GM10266 (cell line): ENCODE measurements at regions not wholly inside any gene's neighbourhood (a gene's known extent, or its start where the extent isn't known, plus 50 kb on each side); places are given as distances from the start of the nearest gene placed in this dataset.

Experiments used
- DNase-seq: peaks from one replicate; pipeline ENCODE4 v3.0.0; 2012; ENCODE audit errors: extremely low spot score
- TF ChIP-seq, protein P1 (sequence below): IDR thresholded peaks from 2 replicates; pipeline ENCODE4 v1.5.1; 2012; ENCODE audit warnings: mild to moderate bottlenecking, low read depth; ENCODE audit not compliant: control insufficient read depth, insufficient read depth; ENCODE audit errors: missing control alignments

DNA sequence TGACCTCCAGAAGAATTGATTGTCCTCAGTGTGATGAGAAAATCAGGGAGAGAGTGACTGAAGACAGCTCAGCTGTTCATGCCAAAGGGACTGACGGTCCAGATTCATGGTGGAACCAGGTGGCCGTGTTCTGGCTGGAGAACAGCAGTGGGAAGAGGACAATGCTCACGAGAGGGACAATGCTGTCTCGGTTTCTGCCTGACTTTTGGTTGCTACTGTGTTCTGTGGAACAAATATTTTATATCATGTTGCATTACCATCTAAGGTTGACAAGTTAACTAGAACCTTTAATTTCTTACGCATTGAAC lies 58.0 kb upstream of the ULK4 start:
- no peak for DNase-seq
- TF ChIP-seq, protein P1, sequence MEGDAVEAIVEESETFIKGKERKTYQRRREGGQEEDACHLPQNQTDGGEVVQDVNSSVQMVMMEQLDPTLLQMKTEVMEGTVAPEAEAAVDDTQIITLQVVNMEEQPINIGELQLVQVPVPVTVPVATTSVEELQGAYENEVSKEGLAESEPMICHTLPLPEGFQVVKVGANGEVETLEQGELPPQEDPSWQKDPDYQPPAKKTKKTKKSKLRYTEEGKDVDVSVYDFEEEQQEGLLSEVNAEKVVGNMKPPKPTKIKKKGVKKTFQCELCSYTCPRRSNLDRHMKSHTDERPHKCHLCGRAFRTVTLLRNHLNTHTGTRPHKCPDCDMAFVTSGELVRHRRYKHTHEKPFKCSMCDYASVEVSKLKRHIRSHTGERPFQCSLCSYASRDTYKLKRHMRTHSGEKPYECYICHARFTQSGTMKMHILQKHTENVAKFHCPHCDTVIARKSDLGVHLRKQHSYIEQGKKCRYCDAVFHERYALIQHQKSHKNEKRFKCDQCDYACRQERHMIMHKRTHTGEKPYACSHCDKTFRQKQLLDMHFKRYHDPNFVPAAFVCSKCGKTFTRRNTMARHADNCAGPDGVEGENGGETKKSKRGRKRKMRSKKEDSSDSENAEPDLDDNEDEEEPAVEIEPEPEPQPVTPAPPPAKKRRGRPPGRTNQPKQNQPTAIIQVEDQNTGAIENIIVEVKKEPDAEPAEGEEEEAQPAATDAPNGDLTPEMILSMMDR, result no peak

DNA sequence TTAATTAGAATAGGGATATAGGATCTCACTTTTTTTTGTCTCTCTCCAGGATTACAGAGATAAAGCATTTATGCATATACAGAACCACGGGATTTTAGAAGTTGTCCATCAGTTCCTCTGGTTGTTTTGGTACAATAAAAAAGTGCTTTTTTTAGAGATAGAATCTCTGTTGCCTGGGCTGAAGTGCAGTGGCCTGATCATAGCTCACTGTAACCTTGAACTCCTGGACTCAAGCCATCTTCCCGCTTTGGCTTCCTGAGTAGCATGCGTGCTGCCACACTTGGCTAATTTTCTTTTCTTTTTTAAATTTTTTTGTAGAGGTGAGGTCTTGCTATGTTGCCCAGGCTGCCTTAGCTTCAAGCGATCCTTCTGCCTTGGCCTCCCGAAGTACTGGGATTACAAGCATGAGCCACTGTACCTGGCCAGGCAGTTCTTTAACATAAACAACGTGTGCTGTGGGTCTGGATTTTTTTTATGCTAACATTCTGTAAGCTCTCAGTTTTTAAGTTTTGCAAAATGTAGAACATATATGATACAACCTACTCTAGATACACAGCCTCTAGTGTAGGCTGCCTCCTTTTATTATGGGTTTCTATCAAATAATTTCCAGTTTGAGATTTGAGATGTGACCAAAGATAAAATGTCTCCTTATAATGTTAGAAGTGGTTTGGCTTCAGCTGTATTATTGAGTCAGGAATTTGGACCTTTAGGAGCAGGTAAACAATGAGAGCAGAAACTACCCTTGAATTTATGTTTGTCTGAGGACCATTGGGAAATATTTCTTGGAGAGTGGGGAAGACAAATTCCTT lies 57.4 kb upstream of the ULK4 start:
- DNase-seq, result no peak
- TF ChIP-seq, protein P1, result no peak

DNA sequence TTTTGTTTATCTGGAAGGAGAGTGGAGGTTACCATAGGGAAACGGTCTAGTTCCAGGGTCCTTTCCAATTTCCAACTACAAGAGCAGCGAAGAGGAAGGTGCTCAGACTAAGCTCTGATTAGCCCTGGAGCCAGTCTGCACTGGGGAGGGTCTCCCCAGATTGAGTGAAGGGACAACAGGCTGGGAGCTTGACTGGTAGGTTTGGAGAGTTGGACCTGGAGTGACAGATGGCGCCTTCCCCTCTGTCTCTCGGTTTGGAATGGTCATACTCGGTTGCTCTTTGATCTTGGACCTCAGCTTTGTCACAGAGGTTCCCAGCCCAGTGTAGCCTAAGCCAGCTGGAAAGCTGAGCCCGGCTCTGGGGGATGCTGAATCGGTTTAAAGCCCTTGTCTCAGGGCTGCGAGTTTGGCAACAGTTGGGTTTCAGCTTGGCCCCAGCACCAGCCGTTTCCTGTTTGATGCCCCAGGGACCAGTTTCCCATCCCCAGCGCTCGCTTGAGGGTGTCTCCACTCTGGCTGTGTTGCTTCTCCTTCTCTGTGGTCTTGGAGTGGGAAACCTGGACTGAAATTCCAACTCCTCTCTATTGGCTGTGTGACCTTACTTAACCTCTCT lies 53.1 kb upstream of the ULK4 start:
- peak; percentile 26 for DNase-seq
- TF ChIP-seq, protein P1, result no peak

DNA sequence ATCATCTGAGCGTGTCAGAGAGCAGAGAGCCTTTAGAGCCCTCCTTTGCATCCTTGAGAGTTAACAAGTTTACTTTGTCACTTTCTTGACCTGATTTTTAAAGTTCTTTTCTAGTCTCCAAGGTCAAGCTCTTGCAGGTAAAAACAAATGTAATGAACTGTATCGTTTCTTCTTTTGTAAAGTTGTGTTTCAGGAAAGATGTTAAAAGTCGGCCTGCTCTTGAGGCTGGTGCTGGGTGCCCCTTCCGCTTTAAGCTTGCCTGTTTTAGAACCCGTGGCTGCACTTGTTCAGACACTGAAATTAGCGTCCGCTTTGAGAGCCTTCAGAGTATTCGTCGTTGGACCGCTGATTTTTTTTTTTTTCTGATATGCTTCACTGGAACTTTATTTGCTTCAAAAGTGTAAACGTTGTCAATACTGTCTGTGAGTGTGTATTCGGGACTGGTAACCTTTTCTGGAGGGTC lies 52.6 kb upstream of the ULK4 start:
- TF ChIP-seq, protein P1, result no peak
- DNase-seq, result peak; percentile 37

DNA sequence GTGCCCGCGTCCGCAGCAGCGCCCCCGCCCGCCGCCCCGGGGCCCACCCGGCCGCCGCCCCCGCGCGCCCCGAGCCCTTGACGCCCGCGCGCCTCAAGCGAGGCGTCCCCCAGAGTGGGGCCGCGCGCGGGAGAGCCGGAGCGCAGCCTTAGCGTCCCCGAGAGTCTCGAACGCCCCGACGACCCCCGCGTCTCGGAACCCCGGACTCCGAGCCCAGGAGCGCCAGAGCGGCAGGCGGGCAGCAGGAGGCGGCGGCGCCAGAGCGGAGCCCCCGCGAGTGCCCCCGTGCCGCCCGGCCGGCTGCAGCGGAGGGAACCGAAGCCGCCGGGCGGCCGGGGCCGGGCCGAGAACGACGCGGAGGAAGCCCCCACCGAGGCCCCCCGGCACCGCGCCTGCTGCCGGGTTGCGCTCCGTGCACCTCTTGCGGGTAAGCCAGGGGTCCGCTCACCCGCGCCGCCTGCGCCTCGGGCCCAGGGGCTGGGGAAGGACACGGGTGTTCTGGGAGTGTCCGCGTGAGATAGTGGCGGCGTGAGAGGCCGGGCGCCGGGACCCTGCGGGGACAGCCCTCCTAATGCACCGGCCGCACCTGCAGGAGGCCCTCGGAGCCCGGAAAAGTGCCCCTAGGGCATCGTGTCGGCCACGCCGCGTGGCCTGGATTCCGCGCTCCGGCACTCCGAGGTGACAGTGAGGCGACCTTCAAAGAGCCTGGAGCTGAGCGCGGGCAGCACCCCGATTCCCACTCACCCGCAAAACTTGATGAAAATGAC lies 52.0 kb upstream of the ULK4 start:
- TF ChIP-seq, protein P1, result peak; percentile 15
- peak; percentile 47 for DNase-seq

DNA sequence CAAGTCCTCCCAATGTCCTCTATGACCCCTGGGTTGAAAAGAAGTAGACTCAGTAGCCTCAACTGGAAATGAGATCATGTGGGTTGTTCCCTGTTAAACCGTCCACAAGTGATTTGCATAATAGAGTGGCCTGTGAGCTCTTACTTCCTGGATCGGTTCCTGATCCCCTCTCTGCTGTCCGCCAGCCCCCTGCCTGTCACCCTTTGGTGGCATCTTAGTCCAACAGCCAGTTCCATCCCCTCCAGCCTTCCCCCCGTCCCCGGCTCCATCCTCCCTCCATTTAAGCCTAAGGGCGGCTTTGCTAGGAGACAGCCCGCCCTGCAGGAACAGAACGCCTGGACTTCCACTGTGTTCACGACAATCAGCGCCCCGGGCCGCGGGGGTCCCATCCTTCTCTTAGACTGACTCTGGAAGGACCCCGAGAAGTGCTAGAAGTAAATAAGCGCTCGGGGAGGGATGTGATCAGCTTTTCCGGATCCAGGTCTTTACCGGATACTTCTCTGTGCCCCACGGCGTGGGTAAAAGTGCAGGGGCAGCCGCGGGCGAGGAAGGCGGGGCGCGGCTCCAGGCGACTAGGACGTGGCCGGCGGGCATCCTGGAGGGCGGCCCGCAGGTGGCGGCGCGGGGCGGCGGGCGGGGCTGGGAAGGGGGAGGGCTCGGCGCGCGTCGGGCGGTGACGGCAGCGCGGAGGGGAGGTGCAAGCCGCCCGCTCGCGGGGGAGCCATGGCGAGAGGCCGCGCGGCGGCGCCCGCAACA lies 51.2 kb upstream of the ULK4 start:
- TF ChIP-seq, protein P1, result peak; percentile 31
- DNase-seq, result peak; percentile 93
